Pancreas (tissue), 10 donors: ENCODE measurements at regions not wholly inside any gene's neighbourhood (a gene's known extent, or its start where the extent isn't known, plus 50 kb on each side); places are given as distances from the start of the nearest gene placed in this dataset.

Experiments
- ATAC-seq, 4 donors: fragments of 200-7000 bp; cut with Tn5 transposase; one replicate each; pipeline versions ENCODE4 v1.8.0 to v1.9.1; 2020; ENCODE audit warnings: mild to moderate bottlenecking in 4 of 4, moderate library complexity in 4 of 4
- DNase-seq, 6 donors: peaks; one replicate each; pipeline ENCODE4 v3.0.0-alpha.2; 2020
- FAIRE-seq: peaks from 2 replicates; lab custom pipeline; 2012; peaks lifted over from hg19 to GRCh38; lab: Jason Lieb, UNC
- H3K27ac ChIP-seq, 4 donors: fragments of 200-600 bp; sonication (generic); 1 replicate in 3 of 4; 2 replicates in 1 of 4; pipeline versions ENCODE4 v1.5.0 to v1.8.0; 2020
- H3K27me3 ChIP-seq, 4 donors: fragments of 200-600 bp; one replicate each; pipeline ENCODE4 v1.8.0; 2021
- H3K36me3 ChIP-seq, 3 donors: fragments of 200-600 bp; sonication (generic) in 1 of 3; one replicate each; pipeline versions ENCODE4 v1.5.0 to v1.8.0; 2020 to 2021
- H3K4me1 ChIP-seq, 3 donors: fragments of 200-600 bp; one replicate each; pipeline ENCODE4 v1.8.0; 2021
- H3K4me3 ChIP-seq, 4 donors: fragments of 200-600 bp; sonication (generic) in 2 of 4; one replicate each; pipeline versions ENCODE4 v1.5.0 to v1.8.0; 2020 to 2021
- H3K9me3 ChIP-seq, 4 donors: fragments of 200-600 bp; one replicate each; pipeline ENCODE4 v1.8.0; 2021
- CTCF ChIP-seq, 4 donors: fragments of 200-600 bp; sonication (generic) in 3 of 4; IDR thresholded peaks; one replicate each; pipeline versions ENCODE4 v1.5.0 to v1.8.0; 2021; ENCODE audit warnings: antibody characterized with exemption in 4 of 4
- WGBS, 2 donors: extraction: QIAGEN DNeasy Blood & Tissue Kit; methylation state at CpG; one replicate each; pipeline ENCODE4 v1.1.7; 2013; 5-methylcytosine and 5-hydroxymethylcytosine counted together
- intact Hi-C, 3 donors: fragments of 100-400 bp; cut with DNase I; formaldehyde crosslinking; loops; one replicate each; pipeline versions ENCODE4 v1.11.1 to v1.14.2; 2022
- donor health status: healthy with polysubstance abuse.
- donor health status: DM: no; HTN: no; CAD: no; lungs with moderate emphysema.
- donor health status: DM: no; HTN: no; CAD: no.
- donor health status: control.
- donor health status: control.
- donor health status: Bipolar disorder and iron deficiency.
- donor health status: DM: yes; HTN: yes; CAD: no.
- donor health status: DM: no; HTN: no; CAD: no.
- donor health status: DM: no; HTN: no; CAD: no.
- donor health status: DM: yes; HTN: yes; CAD: no.

DNA sequence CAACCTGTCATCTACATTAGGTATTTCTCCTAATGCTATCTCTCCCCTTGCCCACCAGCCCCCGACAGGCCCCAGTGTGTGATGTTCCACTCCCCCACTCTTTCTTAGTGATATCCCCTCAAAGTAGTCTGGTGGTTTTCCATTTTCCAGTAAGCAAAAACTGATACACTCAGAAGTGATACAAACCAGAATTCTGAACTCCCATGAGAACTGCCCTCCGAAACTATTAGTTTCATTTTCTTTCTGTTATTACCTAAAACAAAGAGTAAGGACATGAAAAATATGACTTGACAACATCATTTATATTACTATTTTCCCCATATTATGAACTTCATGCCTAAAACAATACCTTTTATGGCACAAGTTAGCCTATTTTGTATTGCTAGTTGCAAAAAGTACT is 175.0 kb downstream of the OTUD1 start:
- WGBS, 2 donors, result 90 to 95% methylated on average over 2 of the region's 2 CpGs
- intact Hi-C loops, result no loop called here
- Histone ChIP-seq H3K4me3 (no peak overlapping the region), H3K36me3 (no peaks in the 10 kb centered on the region), H3K9me3 (no peaks in the 10 kb centered on the region), H3K4me1 (no peaks in the 10 kb centered on the region), H3K27ac (no peak overlapping the region), H3K27me3 (no peaks in the 10 kb centered on the region)
- DNase-seq (no peak), FAIRE-seq (no peak), ATAC-seq (no peak)
- no peak for TF ChIP-seq CTCF (IDR thresholded peaks at IDR 0.05)

- no peak overlapping the region for H3K4me3 ChIP-seq
- no peaks in the 10 kb centered on the region for H3K4me1 ChIP-seq
- intact Hi-C loops, result no loop called here
- ATAC-seq, result no peak
- no peak for TF ChIP-seq CTCF (IDR thresholded peaks at IDR 0.05)
- 65 to 66% methylated on average over 1 of the region's 1 CpG for WGBS, 2 donors
- no peaks in the 10 kb centered on the region for H3K27me3 ChIP-seq
- H3K9me3 ChIP-seq, result no peaks in the 10 kb centered on the region
- no peak for DNase-seq
- H3K27ac ChIP-seq, result no peak overlapping the region
- H3K36me3 ChIP-seq, result no peaks in the 10 kb centered on the region
- no peak for FAIRE-seq
Observed at GRCh38 chr10:23614483-23614882, 175.6 kb downstream of the OTUD1 start.

DNA sequence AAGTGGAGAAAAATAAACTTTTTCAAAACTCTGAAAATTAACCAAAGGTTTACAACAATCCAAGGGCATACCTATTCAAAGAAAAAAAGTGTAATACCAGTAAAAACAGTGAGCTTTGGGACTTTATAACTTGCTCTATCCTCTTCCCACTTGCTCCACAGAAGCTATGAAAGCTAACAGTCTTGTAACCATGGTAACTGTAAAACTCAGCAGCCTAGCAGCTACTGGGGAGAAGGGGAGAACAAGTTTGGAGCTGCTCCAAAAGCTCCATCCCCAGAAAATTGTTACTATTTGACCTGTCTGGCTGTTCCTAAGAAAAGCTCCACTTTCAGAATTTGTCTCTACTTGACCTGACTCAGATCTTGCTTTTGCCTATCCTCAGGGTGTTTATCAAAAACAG is 191.5 kb downstream of the OTUD1 start:
- no peaks in the 10 kb centered on the region for H3K36me3 ChIP-seq
- H3K4me3 ChIP-seq, result no peak overlapping the region
- intact Hi-C loops, result no loop called here
- no peak overlapping the region for H3K27ac ChIP-seq
- H3K27me3 ChIP-seq, result no peaks in the 10 kb centered on the region
- FAIRE-seq, result no peak
- DNase-seq, result no peak
- ATAC-seq, result no peak
- TF ChIP-seq CTCF (IDR thresholded peaks at IDR 0.05), result no peak
- no peaks in the 10 kb centered on the region for H3K4me1 ChIP-seq
- H3K9me3 ChIP-seq, result no peaks in the 10 kb centered on the region

- no peak for ATAC-seq
- Histone ChIP-seq H3K4me3 (no peak overlapping the region), H3K27ac (no peak overlapping the region), H3K4me1 (no peaks in the 10 kb centered on the region), H3K27me3 (no peaks in the 10 kb centered on the region), H3K9me3 (no peaks in the 10 kb centered on the region), H3K36me3 (no peaks in the 10 kb centered on the region)
- TF ChIP-seq CTCF (IDR thresholded peaks at IDR 0.05), result no peak
- intact Hi-C loops, result no loop called here
- 49 to 61% methylated on average over 3 of the region's 3 CpGs for WGBS, 2 donors
- no peak for FAIRE-seq
- no peak for DNase-seq
Observed at GRCh38 chr10:23630885-23631284, 192.0 kb downstream of the OTUD1 start.

GRCh38 chr10:23643111-23643780 is 204.4 kb downstream of the OTUD1 start:
- no peak overlapping the region for H3K4me3 ChIP-seq
- no peak for TF ChIP-seq CTCF (IDR thresholded peaks at IDR 0.05)
- no peaks in the 10 kb centered on the region for H3K36me3 ChIP-seq
- intact Hi-C loops, result loop anchor here in 1 of 3 donors (10.0 kb wide), 1 partner anchor 308 kb away; no protein-coding TSS in a partner anchor
- H3K27ac ChIP-seq, result no peak overlapping the region
- FAIRE-seq (no peak), ATAC-seq (peak in 2 of 4 donors; percentile 62 to 84), DNase-seq (peak in 1 of 6 donors; percentile 14)
- no peaks in the 10 kb centered on the region for H3K27me3 ChIP-seq
- H3K9me3 ChIP-seq, result no peaks in the 10 kb centered on the region
- H3K4me1 ChIP-seq, result peaks cover 0 to 5% (median 0%) of the 10 kb centered on the region in 3 donors
- 70 to 82% methylated on average over 4 of the region's 4 CpGs for WGBS, 2 donors
